Loucy (cell line): ENCODE measurements at regions not wholly inside any gene's neighbourhood (a gene's known extent, or its start where the extent isn't known, plus 50 kb on each side); places are given as distances from the start of the nearest gene placed in this dataset.

Experiments
- H2AFZ ChIP-seq: fragments of 200-600 bp; sonication (generic); 2 replicates; pipeline ENCODE4 v1.6.0; 2016; ENCODE audit warnings: antibody characterized with exemption, mild to moderate bottlenecking, low read length, moderate library complexity
- H3F3A ChIP-seq: fragments of 200-600 bp; 2 replicates; pipeline ENCODE4 v1.6.0; 2016; ENCODE audit warnings: antibody characterized with exemption, low read depth, mild to moderate bottlenecking
- H3K27me3 ChIP-seq: fragments of 200-600 bp; sonication (generic); 2 replicates; pipeline ENCODE4 v1.6.1; 2014; ENCODE audit warnings: low read length, mild to moderate bottlenecking; ENCODE audit not compliant: insufficient read depth, poor library complexity, severe bottlenecking
- H3K36me3 ChIP-seq: fragments of 200-600 bp; sonication (generic); 2 replicates; pipeline ENCODE4 v1.6.1; 2016; ENCODE audit warnings: low read length; ENCODE audit not compliant: insufficient read depth
- H3K4me1 ChIP-seq: fragments of 200-600 bp; sonication (generic); 2 replicates; pipeline ENCODE4 v1.5.1; 2014; ENCODE audit warnings: low read length, mild to moderate bottlenecking; ENCODE audit not compliant: insufficient read depth, poor library complexity, severe bottlenecking
- H3K4me2 ChIP-seq: fragments of 200-600 bp; sonication (generic); 2 replicates; pipeline ENCODE4 v1.6.0; 2014; ENCODE audit warnings: antibody characterized with exemption, low read length, low read depth, mild to moderate bottlenecking; ENCODE audit not compliant: poor library complexity, severe bottlenecking
- H3K4me3 ChIP-seq: fragments of 200-600 bp; sonication (generic); 2 replicates; pipeline ENCODE4 v1.5.1; 2014; ENCODE audit warnings: low read length, mild to moderate bottlenecking, mixed read lengths; ENCODE audit not compliant: poor library complexity, severe bottlenecking
- H3K79me2 ChIP-seq: fragments of 200-600 bp; sonication (generic); 2 replicates; pipeline ENCODE4 v1.6.1; 2014; ENCODE audit warnings: low read length; ENCODE audit not compliant: insufficient read depth
- H3K9ac ChIP-seq: fragments of 200-600 bp; sonication (generic); 2 replicates; pipeline ENCODE4 v1.6.0; 2014; ENCODE audit warnings: mild to moderate bottlenecking, low read depth, low read length, moderate library complexity; ENCODE audit not compliant: poor library complexity, severe bottlenecking
- H3K9me2 ChIP-seq: fragments of 200-600 bp; sonication (generic); replicated peaks from 2 replicates; pipeline ENCODE4 v1.6.1; 2016; ENCODE audit warnings: low read depth, low read length, mixed read lengths
- H3K9me3 ChIP-seq: fragments of 200-600 bp; sonication (generic); 2 replicates; pipeline ENCODE4 v1.6.1; 2014; ENCODE audit warnings: mild to moderate bottlenecking, antibody characterized with exemption, low read length, low read depth; ENCODE audit not compliant: insufficient read depth
- H4K20me1 ChIP-seq: fragments of 200-600 bp; sonication (generic); 2 replicates; pipeline ENCODE4 v1.6.0; 2014; ENCODE audit warnings: antibody characterized with exemption, low read length, mild to moderate bottlenecking; ENCODE audit not compliant: insufficient read depth, poor library complexity, severe bottlenecking
- EZH2phosphoT487 ChIP-seq: fragments of 200-600 bp; IDR thresholded peaks from 2 replicates; pipeline ENCODE4 v1.6.1; 2018; ENCODE audit warnings: antibody characterized with exemption, mild to moderate bottlenecking, moderate library complexity, borderline replicate concordance
- TF ChIP-seq, protein P1 (sequence below): fragments of 200-600 bp; sonication (generic); conservative IDR thresholded peaks from 2 replicates; pipeline ENCODE4 v1.5.1; 2014; ENCODE audit warnings: mild to moderate bottlenecking, antibody characterized with exemption, low read length

- Histone ChIP-seq H3K36me3 (no peaks in the 10 kb centered on the region), H3K9ac (no peak overlapping the region), H3K4me1 (no peaks in the 10 kb centered on the region), H2AFZ (no peak overlapping the region), H4K20me1 (no peaks in the 10 kb centered on the region), H3K9me2 (no peaks in the 10 kb centered on the region), H3K79me2 (no peaks in the 10 kb centered on the region), H3K4me3 (no peak overlapping the region), H3K9me3 (peaks cover 8% of the 10 kb centered on the region; the same call in 1 of the 2 replicates), H3K4me2 (no peak overlapping the region), H3K27me3 (no peaks in the 10 kb centered on the region), H3F3A (no peaks in the 10 kb centered on the region)
- TF ChIP-seq, protein P1, sequence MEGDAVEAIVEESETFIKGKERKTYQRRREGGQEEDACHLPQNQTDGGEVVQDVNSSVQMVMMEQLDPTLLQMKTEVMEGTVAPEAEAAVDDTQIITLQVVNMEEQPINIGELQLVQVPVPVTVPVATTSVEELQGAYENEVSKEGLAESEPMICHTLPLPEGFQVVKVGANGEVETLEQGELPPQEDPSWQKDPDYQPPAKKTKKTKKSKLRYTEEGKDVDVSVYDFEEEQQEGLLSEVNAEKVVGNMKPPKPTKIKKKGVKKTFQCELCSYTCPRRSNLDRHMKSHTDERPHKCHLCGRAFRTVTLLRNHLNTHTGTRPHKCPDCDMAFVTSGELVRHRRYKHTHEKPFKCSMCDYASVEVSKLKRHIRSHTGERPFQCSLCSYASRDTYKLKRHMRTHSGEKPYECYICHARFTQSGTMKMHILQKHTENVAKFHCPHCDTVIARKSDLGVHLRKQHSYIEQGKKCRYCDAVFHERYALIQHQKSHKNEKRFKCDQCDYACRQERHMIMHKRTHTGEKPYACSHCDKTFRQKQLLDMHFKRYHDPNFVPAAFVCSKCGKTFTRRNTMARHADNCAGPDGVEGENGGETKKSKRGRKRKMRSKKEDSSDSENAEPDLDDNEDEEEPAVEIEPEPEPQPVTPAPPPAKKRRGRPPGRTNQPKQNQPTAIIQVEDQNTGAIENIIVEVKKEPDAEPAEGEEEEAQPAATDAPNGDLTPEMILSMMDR = no peak
- TF ChIP-seq EZH2phosphoT487 = no peak
Measured at GRCh38 chr4:81874661-81875515, 403.2 kb upstream of the RASGEF1B start.

GRCh38 chr4:81870275-81870674, 398.6 kb upstream of the RASGEF1B start:
- no peak for TF ChIP-seq EZH2phosphoT487
- TF ChIP-seq, protein P1 = no peak
- Histone ChIP-seq H3K9me2 (no peaks in the 10 kb centered on the region), H3K4me3 (no peak overlapping the region), H3K36me3 (no peaks in the 10 kb centered on the region), H3K9me3 (peaks cover 8% of the 10 kb centered on the region; the same call in 1 of the 2 replicates), H3K4me2 (no peak overlapping the region), H3F3A (no peaks in the 10 kb centered on the region), H2AFZ (no peak overlapping the region), H3K27me3 (no peaks in the 10 kb centered on the region), H4K20me1 (no peaks in the 10 kb centered on the region), H3K9ac (no peak overlapping the region), H3K4me1 (no peaks in the 10 kb centered on the region), H3K79me2 (no peaks in the 10 kb centered on the region)

GRCh38 chr4:81860111-81860510, 388.4 kb upstream of the RASGEF1B start:
- Histone ChIP-seq H3K4me2 (no peak overlapping the region), H2AFZ (no peak overlapping the region)
- TF ChIP-seq EZH2phosphoT487 = no peak
- TF ChIP-seq, protein P1 = no peak

More at GRCh38 chr4:81860111-81860510, 388.4 kb upstream of the RASGEF1B start:
- H3K9me3 ChIP-seq = peaks cover 3% of the 10 kb centered on the region; the same call in 1 of the 2 replicates
- H3K36me3 ChIP-seq = no peaks in the 10 kb centered on the region
- no peaks in the 10 kb centered on the region for H4K20me1 ChIP-seq
- H3F3A ChIP-seq = no peaks in the 10 kb centered on the region
- H3K4me1 ChIP-seq = no peaks in the 10 kb centered on the region
- no peak overlapping the region for H3K4me3 ChIP-seq
- H3K9me2 ChIP-seq = no peaks in the 10 kb centered on the region
- no peaks in the 10 kb centered on the region for H3K27me3 ChIP-seq
- H3K79me2 ChIP-seq = no peaks in the 10 kb centered on the region
- H3K9ac ChIP-seq = no peak overlapping the region
